ENCODE measurements at regions not wholly inside any gene's neighbourhood (a gene's known extent, or its start where the extent isn't known, plus 50 kb on each side); places are given as distances from the start of the nearest gene placed in this dataset.

- TF ChIP-seq POLR2A (IDR thresholded peaks at IDR 0.05) (no peak), CTCF (IDR thresholded peaks at IDR 0.05) (no peak)
- H3K4me3 ChIP-seq = no peak overlapping the region
- DNase-seq = no peak
- H3K27me3 ChIP-seq = no peaks in the 10 kb centered on the region
- H3K36me3 ChIP-seq = no peaks in the 10 kb centered on the region
- no peaks in the 10 kb centered on the region for H3K9me3 ChIP-seq
- H3K4me1 ChIP-seq = no peaks in the 10 kb centered on the region
- H3K27ac ChIP-seq = no peak overlapping the region
Measured at GRCh38 chr1:239283216-239283615, 103.2 kb upstream of the CHRM3 start.

GRCh38 chr1:239282411-239282810 is 104.0 kb upstream of the CHRM3 start:
- DNase-seq = no peak
- Histone ChIP-seq H3K36me3 (no peaks in the 10 kb centered on the region), H3K9me3 (no peaks in the 10 kb centered on the region), H3K27ac (no peak overlapping the region), H3K4me1 (no peaks in the 10 kb centered on the region), H3K27me3 (no peaks in the 10 kb centered on the region), H3K4me3 (no peak overlapping the region)
- TF ChIP-seq CTCF (IDR thresholded peaks at IDR 0.05) (no peak), POLR2A (IDR thresholded peaks at IDR 0.05) (no peak)

GRCh38 chr1:239276051-239276450 is 110.3 kb upstream of the CHRM3 start:
- Histone ChIP-seq H3K27me3 (no peaks in the 10 kb centered on the region), H3K27ac (no peak overlapping the region), H3K9me3 (no peaks in the 10 kb centered on the region), H3K4me1 (no peaks in the 10 kb centered on the region), H3K4me3 (no peak overlapping the region), H3K36me3 (no peaks in the 10 kb centered on the region)
- DNase-seq = no peak
- no peak for TF ChIP-seq CTCF (IDR thresholded peaks at IDR 0.05)
- no peak for TF ChIP-seq POLR2A (IDR thresholded peaks at IDR 0.05)

GRCh38 chr1:239274242-239274830 is 112.0 kb upstream of the CHRM3 start:
- DNase-seq = no peak
- TF ChIP-seq CTCF (IDR thresholded peaks at IDR 0.05) (no peak), POLR2A (IDR thresholded peaks at IDR 0.05) (no peak)
- Histone ChIP-seq H3K36me3 (no peaks in the 10 kb centered on the region), H3K4me3 (no peak overlapping the region), H3K4me1 (no peaks in the 10 kb centered on the region), H3K27me3 (no peaks in the 10 kb centered on the region), H3K27ac (no peak overlapping the region), H3K9me3 (no peaks in the 10 kb centered on the region)

- no peak for DNase-seq
- H3K36me3 ChIP-seq = no peaks in the 10 kb centered on the region
Measured at GRCh38 chr1:239270509-239270908, 115.9 kb upstream of the CHRM3 start.

More at GRCh38 chr1:239270509-239270908, 115.9 kb upstream of the CHRM3 start:
- no peaks in the 10 kb centered on the region for H3K27me3 ChIP-seq
- H3K4me3 ChIP-seq = no peak overlapping the region
- no peaks in the 10 kb centered on the region for H3K9me3 ChIP-seq
- no peaks in the 10 kb centered on the region for H3K4me1 ChIP-seq
- TF ChIP-seq POLR2A (IDR thresholded peaks at IDR 0.05) (no peak), CTCF (IDR thresholded peaks at IDR 0.05) (no peak)
- H3K27ac ChIP-seq = no peak overlapping the region
